Thoracic aorta (tissue), 2 donors: ENCODE measurements at regions not wholly inside any gene's neighbourhood (a gene's known extent, or its start where the extent isn't known, plus 50 kb on each side); places are given as distances from the start of the nearest gene placed in this dataset.
"Not testable (repeated sequence)": the region's sequence is repeated elsewhere in the genome, so short reads cannot be mapped to it uniquely, and the experiment has no call there.

Source experiments
- ATAC-seq: fragments of 150-250 bp; one replicate; pipeline ENCODE4 v1.8.0; 2017; ENCODE audit warnings: low read depth; ENCODE audit not compliant: insufficient number of reproducible peaks, low FRiP score
- DNase-seq: peaks from one replicate; pipeline ENCODE4 v3.0.0-alpha.2; 2020; ENCODE audit warnings: low spot score
- H3K27ac ChIP-seq, 2 donors: fragments of 200-600 bp; sonication (generic); 1 replicate in 1 of 2; 2 replicates in 1 of 2; pipeline ENCODE4 v1.5.1; 2016; ENCODE audit warnings: mild to moderate bottlenecking in 2 of 2, moderate library complexity in 2 of 2
- H3K27me3 ChIP-seq: fragments of 200-600 bp; sonication (generic); replicated peaks from 2 replicates; pipeline ENCODE4 v1.6.0; 2016; ENCODE audit warnings: mild to moderate bottlenecking; ENCODE audit not compliant: insufficient read depth
- H3K36me3 ChIP-seq: fragments of 200-600 bp; sonication (generic); one replicate; pipeline ENCODE4 v1.5.1; 2016
- H3K4me1 ChIP-seq, 2 donors: fragments of 200-600 bp; sonication (generic); 1 replicate in 1 of 2; 2 replicates in 1 of 2; pipeline versions ENCODE4 v1.5.1 to v1.6.0; 2016; ENCODE audit warnings: low read depth in 2 of 2, mild to moderate bottlenecking in 1 of 2; ENCODE audit not compliant: control insufficient read depth in 1 of 2
- H3K4me3 ChIP-seq: fragments of 200-600 bp; sonication (generic); 2 replicates; pipeline ENCODE4 v1.5.1; 2016; ENCODE audit warnings: mild to moderate bottlenecking
- H3K9me3 ChIP-seq: fragments of 200-600 bp; sonication (generic); 2 replicates; pipeline ENCODE4 v1.5.1; 2016
- TF ChIP-seq, protein P1 (sequence below): fragments of 200-600 bp; sonication (generic); IDR thresholded peaks from one replicate; pipeline ENCODE4 v1.5.1; 2019; ENCODE audit warnings: antibody characterized with exemption

DNA sequence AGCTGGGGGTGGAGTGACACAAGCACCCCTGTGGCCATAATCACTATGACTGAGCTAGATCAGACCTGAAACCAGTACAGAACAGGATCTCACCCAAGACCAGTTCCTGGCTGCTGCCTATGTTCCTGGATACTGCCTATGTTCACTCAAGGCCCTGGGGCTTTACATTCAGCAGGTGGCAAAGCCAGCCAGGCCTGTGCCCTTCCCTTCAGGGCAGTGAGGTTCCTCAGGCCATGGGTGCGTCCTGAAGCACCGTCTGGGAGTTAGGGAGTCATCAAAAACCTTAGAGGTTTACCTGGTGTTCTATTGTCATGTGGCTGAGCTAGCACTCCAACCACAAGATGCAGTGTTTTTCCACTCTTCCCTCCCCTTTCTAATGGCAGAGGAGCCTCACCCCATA is 419.8 kb downstream of the TMEM232 start:
- Histone ChIP-seq H3K27me3 (no peaks in the 10 kb centered on the region), H3K36me3 (no peaks in the 10 kb centered on the region), H3K4me1 (no peaks in the 10 kb centered on the region), H3K4me3 (no peak overlapping the region), H3K27ac (no peak overlapping the region), H3K9me3 (peaks cover 5% of the 10 kb centered on the region)
- no peak for DNase-seq
- TF ChIP-seq, protein P1, sequence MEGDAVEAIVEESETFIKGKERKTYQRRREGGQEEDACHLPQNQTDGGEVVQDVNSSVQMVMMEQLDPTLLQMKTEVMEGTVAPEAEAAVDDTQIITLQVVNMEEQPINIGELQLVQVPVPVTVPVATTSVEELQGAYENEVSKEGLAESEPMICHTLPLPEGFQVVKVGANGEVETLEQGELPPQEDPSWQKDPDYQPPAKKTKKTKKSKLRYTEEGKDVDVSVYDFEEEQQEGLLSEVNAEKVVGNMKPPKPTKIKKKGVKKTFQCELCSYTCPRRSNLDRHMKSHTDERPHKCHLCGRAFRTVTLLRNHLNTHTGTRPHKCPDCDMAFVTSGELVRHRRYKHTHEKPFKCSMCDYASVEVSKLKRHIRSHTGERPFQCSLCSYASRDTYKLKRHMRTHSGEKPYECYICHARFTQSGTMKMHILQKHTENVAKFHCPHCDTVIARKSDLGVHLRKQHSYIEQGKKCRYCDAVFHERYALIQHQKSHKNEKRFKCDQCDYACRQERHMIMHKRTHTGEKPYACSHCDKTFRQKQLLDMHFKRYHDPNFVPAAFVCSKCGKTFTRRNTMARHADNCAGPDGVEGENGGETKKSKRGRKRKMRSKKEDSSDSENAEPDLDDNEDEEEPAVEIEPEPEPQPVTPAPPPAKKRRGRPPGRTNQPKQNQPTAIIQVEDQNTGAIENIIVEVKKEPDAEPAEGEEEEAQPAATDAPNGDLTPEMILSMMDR: no peak
- no peak for ATAC-seq

DNA sequence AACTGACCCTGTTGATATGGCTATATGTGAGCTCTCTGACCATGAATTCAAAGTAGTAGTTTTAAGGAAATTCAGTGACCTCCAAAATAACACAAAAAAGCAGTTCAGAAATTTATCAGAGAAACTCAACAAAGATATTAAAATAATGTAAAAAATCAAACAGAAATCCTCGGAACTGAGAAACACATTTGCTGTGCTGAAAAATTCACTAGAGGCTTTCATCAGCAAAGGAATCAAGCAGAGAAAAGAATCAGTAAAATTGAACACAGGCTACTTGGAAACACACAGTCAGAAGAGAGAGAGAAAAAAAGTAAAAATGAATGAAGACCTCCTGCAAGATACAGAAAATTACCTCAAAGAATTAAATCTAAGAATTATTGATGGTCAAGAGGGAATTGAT is 417.2 kb downstream of the TMEM232 start:
- no peaks in the 10 kb centered on the region for H3K27me3 ChIP-seq
- no peaks in the 10 kb centered on the region for H3K9me3 ChIP-seq
- TF ChIP-seq, protein P1: no peak
- H3K4me1 ChIP-seq: no peaks in the 10 kb centered on the region
- no peak overlapping the region for H3K27ac ChIP-seq
- no peak overlapping the region for H3K4me3 ChIP-seq
- DNase-seq: no peak
- ATAC-seq: no peak
- no peaks in the 10 kb centered on the region for H3K36me3 ChIP-seq

DNA sequence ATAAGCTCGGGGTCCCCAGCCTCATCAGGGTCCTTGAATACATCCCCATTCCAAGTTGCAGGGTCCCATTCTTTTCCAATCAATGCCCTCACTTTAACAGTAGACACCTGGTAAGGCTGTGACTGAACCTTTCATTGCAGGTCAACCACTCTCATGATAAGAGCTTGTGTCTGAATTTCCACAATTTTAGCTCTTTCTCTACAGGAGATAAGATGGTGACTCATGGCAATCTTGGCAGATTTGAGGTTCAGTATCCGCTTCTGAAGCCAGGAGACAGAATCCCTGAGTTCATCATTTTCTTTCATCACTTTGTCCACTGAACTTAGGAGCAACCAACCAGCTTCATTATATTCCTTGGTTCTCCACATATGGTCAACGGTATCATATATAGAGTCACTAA is 409.9 kb downstream of the TMEM232 start:
- H3K4me1 ChIP-seq, H3K36me3 ChIP-seq, H3K9me3 ChIP-seq, DNase-seq, ATAC-seq, H3K27ac ChIP-seq, H3K4me3 ChIP-seq, H3K27me3 ChIP-seq: not testable (repeated sequence)

DNA sequence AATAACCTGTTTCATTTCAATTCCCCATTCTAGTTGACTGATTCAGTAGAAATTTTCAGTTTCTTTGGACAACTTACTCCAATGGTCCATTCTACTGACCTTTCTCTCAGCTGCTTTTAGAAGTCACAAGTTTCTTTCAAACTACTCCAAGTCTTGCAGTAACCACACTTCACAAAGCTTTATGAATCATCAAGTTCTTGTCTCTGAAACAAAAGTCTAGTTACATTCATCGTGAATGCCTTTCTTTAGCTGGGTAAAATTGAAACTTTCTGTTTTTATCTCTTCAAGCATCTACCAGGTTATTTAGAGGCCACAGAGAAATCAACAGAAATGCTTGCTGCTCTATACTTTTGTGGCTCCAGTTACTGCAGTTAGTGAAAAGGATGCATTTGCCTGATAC is 405.4 kb downstream of the TMEM232 start:
- Histone ChIP-seq H3K9me3 (no peaks in the 10 kb centered on the region), H3K4me3 (no peak overlapping the region), H3K27me3 (no peaks in the 10 kb centered on the region), H3K36me3 (no peaks in the 10 kb centered on the region), H3K4me1 (no peaks in the 10 kb centered on the region), H3K27ac (no peak overlapping the region)
- TF ChIP-seq, protein P1: no peak
- ATAC-seq (no peak), DNase-seq (no peak)

DNA sequence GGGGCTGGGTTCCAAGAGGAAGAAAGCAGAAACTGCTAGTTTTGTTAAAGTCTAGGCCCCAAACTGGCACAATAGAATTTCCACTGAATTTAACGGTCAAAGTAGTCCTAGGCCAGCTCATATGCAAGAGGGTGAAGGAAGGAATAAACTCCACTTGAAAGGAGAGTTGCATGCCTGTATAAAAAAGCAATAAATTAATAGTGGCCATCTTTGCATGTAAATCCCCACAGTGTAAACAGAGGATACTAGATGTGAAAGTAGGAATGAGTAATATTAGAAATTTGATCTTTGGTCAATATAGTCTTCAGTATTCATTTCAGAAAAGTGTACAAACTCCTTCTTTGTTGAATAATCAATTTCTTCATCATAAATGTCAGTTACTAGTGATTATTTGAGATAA is 403.1 kb downstream of the TMEM232 start:
- no peaks in the 10 kb centered on the region for H3K4me1 ChIP-seq
- no peaks in the 10 kb centered on the region for H3K36me3 ChIP-seq
- TF ChIP-seq, protein P1: no peak
- no peaks in the 10 kb centered on the region for H3K9me3 ChIP-seq
- no peak overlapping the region for H3K4me3 ChIP-seq
- no peak overlapping the region for H3K27ac ChIP-seq
- ATAC-seq (peak; percentile 60), DNase-seq (no peak)
- H3K27me3 ChIP-seq: no peaks in the 10 kb centered on the region

DNA sequence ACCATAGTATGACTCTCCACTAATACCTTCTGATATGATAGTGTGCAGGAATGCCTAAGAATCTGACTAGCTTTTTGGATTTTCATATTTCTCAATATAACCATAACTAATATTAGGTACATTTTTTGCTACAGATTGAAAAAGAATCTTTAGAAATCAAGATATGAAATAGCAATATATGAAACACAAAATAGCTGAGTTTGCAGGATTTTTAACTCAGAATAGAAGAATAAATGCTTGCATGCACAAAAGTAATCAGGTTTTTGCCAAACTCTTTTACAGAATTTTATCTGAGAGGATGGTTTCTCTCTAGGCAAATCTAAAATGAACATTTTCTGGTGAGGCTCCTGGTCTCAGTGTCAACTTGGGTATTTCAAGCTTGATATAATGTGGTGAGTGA is 402.6 kb downstream of the TMEM232 start:
- ATAC-seq (no peak), DNase-seq (no peak)
- Histone ChIP-seq H3K9me3 (no peaks in the 10 kb centered on the region), H3K36me3 (no peaks in the 10 kb centered on the region), H3K27me3 (no peaks in the 10 kb centered on the region), H3K4me3 (no peak overlapping the region), H3K4me1 (no peaks in the 10 kb centered on the region), H3K27ac (no peak overlapping the region)
- TF ChIP-seq, protein P1: no peak
